IMR-90 (cell line): ENCODE measurements at regions not wholly inside any gene's neighbourhood (a gene's known extent, or its start where the extent isn't known, plus 50 kb on each side); places are given as distances from the start of the nearest gene placed in this dataset.
A peak's percentile ranks its signal among the peaks of the same experiment; 100 is the strongest.

ENCODE experiments used
- ATAC-seq: fragments of 200-7000 bp; cut with Tn5 transposase; 2 replicates; pipeline ENCODE4 v1.9.1; 2020; ENCODE audit warnings: low read depth, mild to moderate bottlenecking, moderate library complexity
- BruUV-seq: library from RNA; stranded (reverse); fragments of 400-500 nt; replicated peaks from 2 replicates; lab custom pipeline; 2021; lab: Mats Ljungman, UMichigan
- CTCF ChIA-PET: fragments of 300-600 bp; formaldehyde crosslinking; extraction: SDS; loops from one replicate; lab custom pipeline; 2021; ENCODE audit warnings: antibody characterized with exemption; lab: Yijun Ruan, JAX
- POLR2A ChIA-PET: fragments of 300-600 bp; sonication (Branson Sonifier 250); formaldehyde crosslinking; loops from one replicate; lab custom pipeline; 2022; ENCODE audit warnings: antibody characterized with exemption; ENCODE audit not compliant: unreplicated experiment; lab: Charles Lee
- DNase-seq: peaks from one replicate; pipeline ENCODE4 v3.0.0; 2013
- H2AFZ ChIP-seq: replicated peaks from 2 replicates; pipeline ENCODE3; 2013; ENCODE audit warnings: low read length, mild to moderate bottlenecking; ENCODE audit not compliant: poor library complexity
- H2AK5ac ChIP-seq: 2 replicates; pipeline ENCODE4 v1.6.1; 2013; ENCODE audit warnings: low read depth, low read length, inconsistent platforms
- H2AK9ac ChIP-seq: replicated peaks from 2 replicates; pipeline ENCODE3; 2013; ENCODE audit warnings: mild to moderate bottlenecking, low read depth, low read length, moderate library complexity; ENCODE audit not compliant: poor library complexity
- H2BK120ac ChIP-seq: 2 replicates; pipeline ENCODE4 v1.6.1; 2013; ENCODE audit warnings: low read depth, low read length, inconsistent platforms
- H2BK15ac ChIP-seq: 3 replicates; pipeline ENCODE4 v1.6.1; 2013; ENCODE audit warnings: low read depth, low read length, inconsistent platforms
- H2BK20ac ChIP-seq: 2 replicates; pipeline ENCODE4 v1.6.1; 2013; ENCODE audit warnings: low read depth, mild to moderate bottlenecking, inconsistent platforms, low read length, moderate library complexity
- H2BK5ac ChIP-seq: 2 replicates; pipeline ENCODE4 v1.6.1; 2013; ENCODE audit warnings: mild to moderate bottlenecking, low read depth, low read length, inconsistent platforms; ENCODE audit not compliant: poor library complexity, severe bottlenecking
- H3K14ac ChIP-seq: replicated peaks from 2 replicates; pipeline ENCODE4 v1.6.1; 2013; ENCODE audit warnings: low read depth, low read length, inconsistent platforms
- H3K18ac ChIP-seq: 2 replicates; pipeline ENCODE4 v1.6.1; 2013; ENCODE audit warnings: low read depth, low read length, control low read depth
- H3K23ac ChIP-seq: 2 replicates; pipeline ENCODE4 v1.6.1; 2013; ENCODE audit warnings: low read depth, low read length, inconsistent platforms
- H3K27ac ChIP-seq: 2 replicates; pipeline ENCODE4 v1.5.1; 2013; ENCODE audit warnings: mild to moderate bottlenecking, control low read depth, low read length; ENCODE audit not compliant: insufficient read depth
- H3K27me3 ChIP-seq: 2 replicates; pipeline ENCODE4 v1.6.1; 2013; ENCODE audit warnings: low read length; ENCODE audit not compliant: control insufficient read depth, insufficient read depth
- H3K36me3 ChIP-seq: 2 replicates; pipeline ENCODE4 v1.6.1; 2013; ENCODE audit warnings: low read length, mixed read lengths; ENCODE audit not compliant: control insufficient read depth, insufficient read depth
- H3K4ac ChIP-seq: 2 replicates; pipeline ENCODE4 v1.6.1; 2013; ENCODE audit warnings: low read depth, low read length, inconsistent platforms
- H3K4me1 ChIP-seq: 2 replicates; pipeline ENCODE4 v1.6.1; 2013; ENCODE audit warnings: low read length, mixed read lengths; ENCODE audit not compliant: control insufficient read depth, insufficient read depth
- H3K4me2 ChIP-seq: 2 replicates; pipeline ENCODE4 v1.6.1; 2013; ENCODE audit warnings: low read depth, mild to moderate bottlenecking, control low read depth, low read length, moderate library complexity
- H3K4me3 ChIP-seq: 2 replicates; pipeline ENCODE4 v1.5.1; 2013; ENCODE audit warnings: low read depth, mild to moderate bottlenecking, control low read depth, low read length, moderate library complexity; ENCODE audit not compliant: insufficient read depth
- H3K56ac ChIP-seq: 2 replicates; pipeline ENCODE4 v1.6.1; 2013; ENCODE audit warnings: low read length, inconsistent platforms; ENCODE audit not compliant: insufficient read depth; ENCODE audit errors: extremely low read depth
- H3K79me1 ChIP-seq, 2 experiments: 2 replicates each; pipeline ENCODE4 v1.6.1; 2013; ENCODE audit warnings: low read length in 2 of 2, inconsistent platforms in 1 of 2, low read depth in 1 of 2
- H3K9ac ChIP-seq: 2 replicates; pipeline ENCODE4 v1.6.1; 2013; ENCODE audit warnings: low read depth, low read length, control low read depth
- H3K9me1 ChIP-seq: 2 replicates; pipeline ENCODE4 v1.6.1; 2013; ENCODE audit warnings: low read length, inconsistent platforms; ENCODE audit not compliant: insufficient read depth
- H3K9me3 ChIP-seq: 2 replicates; pipeline ENCODE4 v1.6.1; 2013; ENCODE audit warnings: low read length; ENCODE audit not compliant: control insufficient read depth, insufficient read depth
- H4K20me1 ChIP-seq: 2 replicates; pipeline ENCODE4 v1.6.1; 2013; ENCODE audit warnings: low read length, inconsistent platforms; ENCODE audit not compliant: insufficient read depth
- H4K5ac ChIP-seq: 2 replicates; pipeline ENCODE4 v1.6.1; 2013; ENCODE audit warnings: mild to moderate bottlenecking, low read depth, low read length, control low read depth
- H4K8ac ChIP-seq, 2 experiments: 2 replicates each; pipeline ENCODE4 v1.6.1; 2013; ENCODE audit warnings: low read depth in 2 of 2, low read length in 2 of 2, control low read depth in 1 of 2, inconsistent platforms in 1 of 2
- H4K91ac ChIP-seq: 2 replicates; pipeline ENCODE4 v1.6.1; 2013; ENCODE audit warnings: low read depth, low read length, inconsistent platforms; ENCODE audit not compliant: insufficient read depth
- ELK1 ChIP-seq: fragments of 150-350 bp; IDR thresholded peaks from 2 replicates; pipeline ENCODE4 v1.6.1; 2016; ENCODE audit warnings: low read depth, mild to moderate bottlenecking, low read length, moderate library complexity, borderline replicate concordance
- RCOR1 ChIP-seq: IDR thresholded peaks from 2 replicates; pipeline ENCODE4 v1.6.1; 2012; ENCODE audit warnings: mild to moderate bottlenecking, low read length, improper control_type of control experiment; ENCODE audit not compliant: insufficient replicate concordance
- RFX5 ChIP-seq: IDR thresholded peaks from 2 replicates; pipeline ENCODE4 v1.8.0; 2012; ENCODE audit warnings: low read depth, mild to moderate bottlenecking, low read length, moderate library complexity
- WGBS, 2 experiments: methylation state at CpG; one replicate each; pipeline versions ENCODE4 v1.1.5 to v1.1.7; 2013; ENCODE audit warnings: missing lambda C conversion rate in 2 of 2; ENCODE audit not compliant: insufficient read length in 1 of 2; ENCODE audit errors: extremely low coverage in 2 of 2; 5-methylcytosine and 5-hydroxymethylcytosine counted together
- dilution Hi-C: fragments of 300-500 bp; cut with HindIII; formaldehyde crosslinking; loops from one replicate; pipeline ENCODE4 v1.14.3; 2018; ENCODE audit warnings: low sequenced_read_pairs; ENCODE audit not compliant: unreplicated experiment
- in situ Hi-C: fragments of 300-500 bp; cut with MboI; formaldehyde crosslinking; loops from 3 replicates; pipeline ENCODE4 v1.14.3; 2019; ENCODE audit warnings: low sequenced_read_pairs, inconsistent platforms, mixed read lengths
- intact Hi-C: fragments of 100-400 bp; cut with micrococcal nuclease; formaldehyde crosslinking; loops from 2 replicates; pipeline ENCODE4 v1.10.0; 2022
- TF ChIP-seq, protein P1 (sequence below): conservative IDR thresholded peaks from 2 replicates; pipeline ENCODE4 v1.5.1; 2012; ENCODE audit warnings: mild to moderate bottlenecking, low read depth, low read length, improper control_type of control experiment

DNA sequence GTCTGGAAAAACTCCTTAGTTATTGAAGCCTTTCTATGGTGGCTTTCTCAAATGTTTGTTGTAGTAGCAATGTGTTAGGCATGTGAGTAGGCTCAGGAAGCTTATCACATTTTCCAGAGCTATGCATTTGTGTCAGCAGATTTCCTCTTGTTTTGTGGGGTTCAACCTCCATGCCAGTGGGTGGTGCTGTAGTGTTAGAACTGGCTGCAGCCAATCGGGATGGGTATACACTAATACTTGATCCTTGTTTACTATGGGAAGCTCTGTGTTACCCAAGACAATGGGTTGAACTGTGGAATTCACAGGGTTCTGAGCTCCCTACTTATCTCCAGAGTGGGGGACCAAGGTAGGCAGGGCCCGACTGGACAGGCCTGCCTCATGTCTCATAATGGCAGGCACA lies 348.5 kb upstream of the ADAMTS5 start:
- H2AFZ ChIP-seq, result no peak overlapping the region

More for the DNA sequence above, 348.5 kb upstream of the ADAMTS5 start:
- Histone ChIP-seq H2BK5ac (no peak overlapping the region), H2BK20ac (peak overlapping the region; percentile 63; the same call in 1 of the 2 replicates), H3K9me3 (peaks cover 6% of the 10 kb centered on the region; the same call in 1 of the 2 replicates), H3K4me3 (no peak overlapping the region), H2BK120ac (peak overlapping the region; percentile 18; the same call in 1 of the 2 replicates), H4K5ac (no peak overlapping the region; the same call in 1 of the 2 replicates), H3K79me1 (no peaks in the 10 kb centered on the region), H3K9ac (no peak overlapping the region), H2AK9ac (no peak overlapping the region), H4K8ac (no peak overlapping the region), H2BK15ac (peak overlapping the region; percentile 27; the same call in 2 of the 3 replicates), H3K14ac (no peak overlapping the region; the same call in 1 of the 2 replicates), H3K9me1 (no peaks in the 10 kb centered on the region), H3K27me3 (no peaks in the 10 kb centered on the region), H3K4me1 (no peaks in the 10 kb centered on the region; the same call in 1 of the 2 replicates), H3K36me3 (no peaks in the 10 kb centered on the region), H3K4ac (no peak overlapping the region), H3K56ac (no peak overlapping the region), H3K27ac (no peak overlapping the region), H2AK5ac (peak overlapping the region; percentile 56; the same call in 1 of the 2 replicates), H4K91ac (peak overlapping the region; percentile 24; the same call in 1 of the 2 replicates), H4K20me1 (no peaks in the 10 kb centered on the region), H3K18ac (no peak overlapping the region), H3K4me2 (no peak overlapping the region), H3K23ac (0 out of 2 replicates have a peak overlapping the region, but pooled peaks have one; percentile 0)
- in situ Hi-C loops (no loop called here), intact Hi-C loops (no loop called here), dilution Hi-C loops (no loop called here)
- POLR2A ChIA-PET, result interaction anchor here (0.6 kb wide), 1 partner anchor 348 kb away, joined by 3 read pairs; the partner anchor contains the start of gene ADAMTS5
- no CpG with 5 or more reads among the region's 2 CpGs for WGBS, 2 experiments
- DNase-seq (no peak), ATAC-seq (no peak)
- TF ChIP-seq ELK1 (no peak), RFX5 (no peak), RCOR1 (no peak)
- TF ChIP-seq, protein P1, sequence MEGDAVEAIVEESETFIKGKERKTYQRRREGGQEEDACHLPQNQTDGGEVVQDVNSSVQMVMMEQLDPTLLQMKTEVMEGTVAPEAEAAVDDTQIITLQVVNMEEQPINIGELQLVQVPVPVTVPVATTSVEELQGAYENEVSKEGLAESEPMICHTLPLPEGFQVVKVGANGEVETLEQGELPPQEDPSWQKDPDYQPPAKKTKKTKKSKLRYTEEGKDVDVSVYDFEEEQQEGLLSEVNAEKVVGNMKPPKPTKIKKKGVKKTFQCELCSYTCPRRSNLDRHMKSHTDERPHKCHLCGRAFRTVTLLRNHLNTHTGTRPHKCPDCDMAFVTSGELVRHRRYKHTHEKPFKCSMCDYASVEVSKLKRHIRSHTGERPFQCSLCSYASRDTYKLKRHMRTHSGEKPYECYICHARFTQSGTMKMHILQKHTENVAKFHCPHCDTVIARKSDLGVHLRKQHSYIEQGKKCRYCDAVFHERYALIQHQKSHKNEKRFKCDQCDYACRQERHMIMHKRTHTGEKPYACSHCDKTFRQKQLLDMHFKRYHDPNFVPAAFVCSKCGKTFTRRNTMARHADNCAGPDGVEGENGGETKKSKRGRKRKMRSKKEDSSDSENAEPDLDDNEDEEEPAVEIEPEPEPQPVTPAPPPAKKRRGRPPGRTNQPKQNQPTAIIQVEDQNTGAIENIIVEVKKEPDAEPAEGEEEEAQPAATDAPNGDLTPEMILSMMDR, result no peak
- no TSS peak for BruUV-seq
- CTCF ChIA-PET, result no interaction called here
